BE2C (cell line): ENCODE measurements at regions not wholly inside any gene's neighbourhood (a gene's known extent, or its start where the extent isn't known, plus 50 kb on each side); places are given as distances from the start of the nearest gene placed in this dataset.

ENCODE experiments used
- DNase-seq: peaks from one replicate; pipeline ENCODE4 v3.0.0-alpha.2; 2020
- H3K27me3 ChIP-seq: fragments of 250-450 bp; sonication (Bioruptor Pico); 2 replicates; pipeline ENCODE4 v1.5.1; 2020; ENCODE audit warnings: mild to moderate bottlenecking
- H3K36me3 ChIP-seq: fragments of 250-450 bp; sonication (Bioruptor Pico); 2 replicates; pipeline ENCODE4 v1.5.1; 2020; ENCODE audit warnings: mild to moderate bottlenecking
- H3K4me1 ChIP-seq: fragments of 250-450 bp; sonication (Bioruptor Pico); 2 replicates; pipeline ENCODE4 v1.5.1; 2020
- H3K4me3 ChIP-seq: 2 replicates; pipeline ENCODE4 v1.5.1; 2011; ENCODE audit warnings: low read depth, low read length
- H3K9me3 ChIP-seq: fragments of 250-450 bp; sonication (Bioruptor Pico); 2 replicates; pipeline ENCODE4 v1.5.1; 2020
- TF ChIP-seq, protein P1 (sequence below): IDR thresholded peaks from 2 replicates; pipeline ENCODE4 v1.5.1; 2012; ENCODE audit warnings: mild to moderate bottlenecking, low read depth, low read length

- Histone ChIP-seq H3K4me1 (peaks cover 15% of the 10 kb centered on the region), H3K9me3 (no peaks in the 10 kb centered on the region), H3K27me3 (no peaks in the 10 kb centered on the region), H3K36me3 (no peaks in the 10 kb centered on the region), H3K4me3 (no peak overlapping the region)
- no peak for DNase-seq
- TF ChIP-seq, protein P1, sequence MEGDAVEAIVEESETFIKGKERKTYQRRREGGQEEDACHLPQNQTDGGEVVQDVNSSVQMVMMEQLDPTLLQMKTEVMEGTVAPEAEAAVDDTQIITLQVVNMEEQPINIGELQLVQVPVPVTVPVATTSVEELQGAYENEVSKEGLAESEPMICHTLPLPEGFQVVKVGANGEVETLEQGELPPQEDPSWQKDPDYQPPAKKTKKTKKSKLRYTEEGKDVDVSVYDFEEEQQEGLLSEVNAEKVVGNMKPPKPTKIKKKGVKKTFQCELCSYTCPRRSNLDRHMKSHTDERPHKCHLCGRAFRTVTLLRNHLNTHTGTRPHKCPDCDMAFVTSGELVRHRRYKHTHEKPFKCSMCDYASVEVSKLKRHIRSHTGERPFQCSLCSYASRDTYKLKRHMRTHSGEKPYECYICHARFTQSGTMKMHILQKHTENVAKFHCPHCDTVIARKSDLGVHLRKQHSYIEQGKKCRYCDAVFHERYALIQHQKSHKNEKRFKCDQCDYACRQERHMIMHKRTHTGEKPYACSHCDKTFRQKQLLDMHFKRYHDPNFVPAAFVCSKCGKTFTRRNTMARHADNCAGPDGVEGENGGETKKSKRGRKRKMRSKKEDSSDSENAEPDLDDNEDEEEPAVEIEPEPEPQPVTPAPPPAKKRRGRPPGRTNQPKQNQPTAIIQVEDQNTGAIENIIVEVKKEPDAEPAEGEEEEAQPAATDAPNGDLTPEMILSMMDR: no peak
Observed at GRCh38 chr14:104395941-104396681, 183.5 kb upstream of the C14orf180 start.

DNA sequence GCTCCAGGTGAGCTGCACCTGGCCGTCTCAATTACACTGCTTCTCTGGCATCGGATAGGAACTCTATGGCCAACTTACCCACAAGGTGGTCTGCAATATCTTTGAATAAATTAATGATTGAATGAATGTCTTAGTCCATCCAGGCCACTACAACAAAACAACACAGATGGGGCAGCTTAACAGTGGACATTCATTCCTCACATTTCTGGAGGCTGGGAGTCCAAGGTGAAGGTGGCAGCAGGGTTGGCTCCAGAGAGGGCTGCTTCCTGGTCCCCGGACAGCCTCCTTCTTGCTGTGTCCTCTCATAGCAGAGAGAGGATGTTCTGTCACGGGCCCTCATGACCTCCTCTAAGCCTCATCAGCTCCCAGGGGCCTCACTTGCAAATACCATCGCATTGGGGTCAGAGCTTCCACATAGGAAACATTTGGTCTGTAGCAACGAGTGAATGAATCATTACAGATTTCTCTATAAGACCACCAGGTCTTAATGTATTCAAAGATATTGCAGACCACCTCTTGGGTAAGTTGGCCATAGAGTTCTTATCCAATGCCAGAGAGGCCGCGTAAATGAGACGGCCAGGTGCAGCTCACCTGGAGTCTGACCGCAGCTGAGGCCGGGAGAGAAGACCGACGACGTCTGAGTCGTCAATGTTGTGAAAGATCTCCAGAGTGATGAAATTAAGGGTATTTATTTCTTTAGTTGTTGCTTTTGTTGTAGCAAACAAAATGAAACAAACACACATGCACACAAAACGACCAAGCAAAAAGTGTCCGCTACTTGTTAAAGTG is 182.7 kb upstream of the C14orf180 start:
- no peaks in the 10 kb centered on the region for H3K9me3 ChIP-seq

GRCh38 chr14:104397956-104398355 is 181.6 kb upstream of the C14orf180 start:
- TF ChIP-seq, protein P1: no peak
- no peaks in the 10 kb centered on the region for H3K27me3 ChIP-seq

More for the DNA sequence above, 182.7 kb upstream of the C14orf180 start:
- no peaks in the 10 kb centered on the region for H3K27me3 ChIP-seq
- H3K36me3 ChIP-seq: no peaks in the 10 kb centered on the region
- H3K4me1 ChIP-seq: peaks cover 15% of the 10 kb centered on the region
- TF ChIP-seq, protein P1: no peak
- DNase-seq: no peak
- H3K4me3 ChIP-seq: no peak overlapping the region

DNA sequence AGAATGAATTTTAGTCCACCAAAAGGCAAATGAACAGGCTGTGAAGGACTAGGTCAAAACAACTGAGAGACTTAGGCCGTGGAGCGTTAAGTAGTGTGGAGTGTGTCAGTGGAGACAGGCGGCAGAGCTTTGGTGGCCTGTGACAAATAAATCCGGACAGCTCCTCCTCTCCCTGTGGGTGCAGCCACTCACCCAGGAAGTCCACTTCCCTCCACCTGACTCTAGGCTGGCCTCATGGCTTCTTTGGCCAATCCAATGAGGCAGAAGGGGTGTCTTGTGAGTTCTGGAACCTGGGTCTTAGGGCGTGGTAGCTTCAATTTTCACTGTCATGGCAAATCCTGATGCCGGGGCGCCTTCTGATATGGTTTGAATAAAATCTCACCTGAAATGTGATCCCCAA is 180.9 kb upstream of the C14orf180 start:
- Histone ChIP-seq H3K27me3 (no peaks in the 10 kb centered on the region), H3K36me3 (no peaks in the 10 kb centered on the region), H3K9me3 (no peaks in the 10 kb centered on the region), H3K4me1 (peaks cover 11% of the 10 kb centered on the region), H3K4me3 (no peak overlapping the region)
- TF ChIP-seq, protein P1: no peak
- no peak for DNase-seq

More at GRCh38 chr14:104397956-104398355, 181.6 kb upstream of the C14orf180 start:
- DNase-seq: no peak
- H3K4me1 ChIP-seq: peaks cover 15% of the 10 kb centered on the region
- no peaks in the 10 kb centered on the region for H3K9me3 ChIP-seq
- no peak overlapping the region for H3K4me3 ChIP-seq
- H3K36me3 ChIP-seq: no peaks in the 10 kb centered on the region

DNA sequence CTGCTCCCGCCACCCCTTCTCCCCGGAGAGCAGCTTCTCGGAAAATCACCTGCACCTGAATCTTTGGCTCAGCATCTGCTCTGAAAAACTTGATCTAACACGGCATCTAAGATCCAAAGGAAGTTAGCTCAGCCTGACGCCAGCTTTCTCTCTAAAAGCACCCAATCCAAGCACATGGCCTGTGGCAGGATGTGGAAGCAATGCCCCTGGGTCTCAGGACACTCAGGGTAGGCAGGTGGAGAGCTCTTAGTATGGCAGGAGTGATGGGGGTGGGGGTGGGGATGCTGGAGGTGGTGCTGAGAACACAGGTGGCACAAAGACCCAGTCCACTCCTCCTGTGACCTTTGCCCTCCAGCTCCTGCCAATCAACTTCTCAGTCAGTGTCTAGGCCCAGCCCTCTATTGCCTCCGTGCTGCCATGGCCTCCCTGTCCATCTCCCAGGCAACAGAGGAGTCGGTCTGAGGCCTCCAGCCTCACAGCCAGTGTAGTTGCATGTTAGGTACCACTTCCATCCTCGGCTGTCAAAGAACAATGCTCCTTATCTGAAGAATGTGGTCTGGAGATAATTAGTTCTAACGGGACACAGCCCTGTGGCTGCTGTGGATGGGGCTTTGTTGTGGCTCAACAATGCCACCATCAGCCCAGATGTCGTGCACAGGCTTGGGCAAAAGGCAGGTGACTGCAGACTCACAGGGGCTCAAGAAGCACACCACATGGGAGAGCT is 180.0 kb upstream of the C14orf180 start:
- Histone ChIP-seq H3K4me1 (peaks cover 4% of the 10 kb centered on the region), H3K27me3 (no peaks in the 10 kb centered on the region), H3K36me3 (no peaks in the 10 kb centered on the region), H3K4me3 (no peak overlapping the region), H3K9me3 (no peaks in the 10 kb centered on the region)
- DNase-seq: peak; percentile 72
- TF ChIP-seq, protein P1: peak; percentile 55
